ENCODE measurements at regions not wholly inside any gene's neighbourhood (a gene's known extent, or its start where the extent isn't known, plus 50 kb on each side); places are given as distances from the start of the nearest gene placed in this dataset.
A peak's percentile ranks its signal among the peaks of the same experiment; 100 is the strongest.

- TF ChIP-seq EED (IDR thresholded peaks at IDR 0.05; ENCODE audit: low read depth), result no peak
- TF ChIP-seq POU2F2 (IDR thresholded peaks at IDR 0.05; ENCODE audit: borderline replicate concordance, low read depth, low read length), result no peak
- TF ChIP-seq ZBTB40 (IDR thresholded peaks at IDR 0.05; ENCODE audit: borderline replicate concordance), result no peak
- TF ChIP-seq NFYA (IDR thresholded peaks at IDR 0.05; ENCODE audit: borderline replicate concordance, low read depth, low read length), result no peak
Measured at GRCh38 chr11:79720115-79720514, 279.3 kb upstream of the TENM4 start (continued).

- no peaks in the 10 kb centered on the region for H3K79me2 ChIP-seq (ENCODE audit: control insufficient read depth, insufficient read depth, low read length)
- ChIA-PET RAD21 (ENCODE audit: unreplicated experiment) (interaction anchor here (1.2 to 1.7 kb wide), 2 partner anchors 14 to 450 kb away, joined by 3 to 5 read pairs; no protein-coding TSS in a partner anchor), CTCF (interaction anchor here (0.6 to 1.7 kb wide), 17 partner anchors 11 to 1788 kb away, joined by 3 to 15 read pairs (median 3); no protein-coding TSS in a partner anchor), SMC1A (ENCODE audit: uncharacterized antibody, unreplicated experiment) (interaction anchor here (0.9 to 1.8 kb wide), 5 partner anchors 11 to 448 kb away, joined by 3 to 12 read pairs (median 4); no protein-coding TSS in a partner anchor), POLR2A (no interaction called here)
- H4K20me1 ChIP-seq (ENCODE audit: control insufficient read depth, insufficient read depth), result no peaks in the 10 kb centered on the region
- H3K4me3 ChIP-seq, result no peak overlapping the region
- no peak overlapping the region for H3K4me2 ChIP-seq (ENCODE audit: control insufficient read depth, insufficient read depth)
- intact Hi-C loops (cut with micrococcal nuclease; ENCODE audit: unreplicated experiment), result loop anchor here (1.0 kb wide), 2 partner anchors 447 to 1529 kb away; no protein-coding TSS in a partner anchor
- no peaks in the 10 kb centered on the region for H3K27me3 ChIP-seq (replicated peaks in 1 of 2; ENCODE audit: control insufficient read depth in 2 of 2, insufficient read depth in 2 of 2, low read length in 1 of 2)
- no peak overlapping the region for H2AFZ ChIP-seq (ENCODE audit: control insufficient read depth, low read depth, low read length)
- no peaks in the 10 kb centered on the region for H3K9me3 ChIP-seq (replicated peaks; ENCODE audit: control insufficient read depth, insufficient read depth, low read length)
- TF ChIP-seq CTCF (IDR thresholded peaks at IDR 0.05 in 2 of 3, conservative IDR thresholded peaks at IDR 0.05 in 1 of 3; ENCODE audit: control insufficient read depth in 2 of 3, extremely low read depth in 1 of 3, insufficient read depth in 1 of 3, low read depth in 3 of 3, low read length in 3 of 3) (peak; percentile 44 to 78 (median 51); a peak in 4 of 6 replicates), ZNF24 (IDR thresholded peaks at IDR 0.05) (no peak), RAD21 (IDR thresholded peaks at IDR 0.05; ENCODE audit: insufficient read depth, low read depth, low read length) (peak; percentile 86), HDGF (IDR thresholded peaks at IDR 0.05) (no peak), SMC3 (IDR thresholded peaks at IDR 0.05; ENCODE audit: borderline replicate concordance, low read length) (peak; percentile 58; the same call in 1 of the 2 replicates), RCOR1 (conservative IDR thresholded peaks at IDR 0.05; ENCODE audit: low read depth, low read length) (no peak)
- no peak overlapping the region for H3K9ac ChIP-seq (ENCODE audit: control insufficient read depth, insufficient read depth, low read length)
- no peaks in the 10 kb centered on the region for H3K4me1 ChIP-seq (ENCODE audit: control insufficient read depth, insufficient read depth, low read length)
- DNase-seq (ENCODE audit: low read depth, low spot score) (peak; percentile 1), FAIRE-seq (peak; percentile 81), ATAC-seq (peak; percentile 91)
- no peak overlapping the region for H3K27ac ChIP-seq (ENCODE audit: control insufficient read depth, insufficient read depth)
- in situ Hi-C loops (cut with MboI), result loop anchor here (10.0 to 25.0 kb wide), 3 partner anchors 446 to 1529 kb away; no protein-coding TSS in a partner anchor
- H3K36me3 ChIP-seq (ENCODE audit: control insufficient read depth in 2 of 2, insufficient read depth in 2 of 2, low read length in 1 of 2), result no peaks in the 10 kb centered on the region
- WGBS (ENCODE audit: insufficient coverage, insufficient replicate concordance, low lambda C conversion rate, missing lambda C conversion rate), result 35% methylated on average over 10 of the region's 10 CpGs
- BruUV-seq (replicated peaks), result no TSS peak
Measured at GRCh38 chr11:79708319-79708932, 267.6 kb upstream of the TENM4 start.
